Activated CD4-positive, alpha-beta T cell treated with anti-CD3 and anti-CD28 coated beads, Interleukin-2, amount 10 ng/mL, durations not matched to agents 7 days and 5 days (primary cell): ENCODE measurements at regions not wholly inside any gene's neighbourhood (a gene's known extent, or its start where the extent isn't known, plus 50 kb on each side); places are given as distances from the start of the nearest gene placed in this dataset.

Experiments used
- CTCF ChIA-PET: fragments of 350-600 bp; sonication (Branson Sonifier 250); formaldehyde crosslinking; loops from one replicate; lab custom pipeline; 2021; ENCODE audit warnings: antibody characterized with exemption; lab: Charles Lee
- POLR2A ChIA-PET: fragments of 350-600 bp; sonication (Branson Sonifier 250); formaldehyde crosslinking; loops from one replicate; lab custom pipeline; 2021; ENCODE audit warnings: antibody characterized with exemption; lab: Charles Lee
- DNase-seq: peaks from one replicate; pipeline ENCODE4 v3.0.0-alpha.2; 2020
- H3K27ac Mint-ChIP-seq: one replicate; pipeline ENCODE4 v1.8.0; 2021; ENCODE audit warnings: mild to moderate bottlenecking, moderate library complexity, mixed read lengths
- H3K27me3 Mint-ChIP-seq: one replicate; pipeline ENCODE4 v1.8.0; 2021; ENCODE audit warnings: mixed read lengths
- H3K36me3 Mint-ChIP-seq: one replicate; pipeline ENCODE4 v1.8.0; 2021; ENCODE audit warnings: low read depth, mixed read lengths
- H3K4me1 Mint-ChIP-seq: one replicate; pipeline ENCODE4 v1.8.0; 2021; ENCODE audit warnings: mixed read lengths
- H3K4me3 Mint-ChIP-seq: one replicate; pipeline ENCODE4 v1.8.0; 2021; ENCODE audit warnings: mild to moderate bottlenecking, moderate library complexity, mixed read lengths
- H3K9me3 Mint-ChIP-seq: one replicate; pipeline ENCODE4 v1.8.0; 2021; ENCODE audit warnings: mixed read lengths

GRCh38 chr1:71156590-71156989 lies 75.8 kb upstream of the ZRANB2 start:
- no peak overlapping the region for H3K4me3 Mint-ChIP-seq
- POLR2A ChIA-PET: no interaction called here

GRCh38 chr1:71154429-71154828 lies 73.6 kb upstream of the ZRANB2 start:
- Mint-ChIP-seq H3K36me3 (no peaks in the 10 kb centered on the region), H3K9me3 (peaks cover 6% of the 10 kb centered on the region), H3K4me1 (no peaks in the 10 kb centered on the region), H3K27me3 (no peaks in the 10 kb centered on the region), H3K27ac (no peak overlapping the region), H3K4me3 (no peak overlapping the region)
- CTCF ChIA-PET: no interaction called here
- DNase-seq: no peak
- POLR2A ChIA-PET: no interaction called here

More at GRCh38 chr1:71156590-71156989, 75.8 kb upstream of the ZRANB2 start:
- Mint-ChIP-seq H3K9me3 (no peaks in the 10 kb centered on the region), H3K4me1 (no peaks in the 10 kb centered on the region), H3K36me3 (no peaks in the 10 kb centered on the region), H3K27me3 (no peaks in the 10 kb centered on the region), H3K27ac (no peak overlapping the region)
- CTCF ChIA-PET: no interaction called here
- no peak for DNase-seq

GRCh38 chr1:71153826-71154225 lies 73.0 kb upstream of the ZRANB2 start:
- DNase-seq: no peak
- H3K4me1 Mint-ChIP-seq: no peaks in the 10 kb centered on the region
- H3K9me3 Mint-ChIP-seq: peaks cover 6% of the 10 kb centered on the region
- H3K4me3 Mint-ChIP-seq: no peak overlapping the region
- CTCF ChIA-PET: no interaction called here
- no peaks in the 10 kb centered on the region for H3K36me3 Mint-ChIP-seq
- POLR2A ChIA-PET: no interaction called here
- H3K27me3 Mint-ChIP-seq: no peaks in the 10 kb centered on the region
- no peak overlapping the region for H3K27ac Mint-ChIP-seq

- POLR2A ChIA-PET: no interaction called here
- Mint-ChIP-seq H3K9me3 (peaks cover 12% of the 10 kb centered on the region), H3K27ac (no peak overlapping the region), H3K4me3 (no peak overlapping the region), H3K27me3 (no peaks in the 10 kb centered on the region), H3K36me3 (no peaks in the 10 kb centered on the region), H3K4me1 (no peaks in the 10 kb centered on the region)
- no peak for DNase-seq
- CTCF ChIA-PET: no interaction called here
These were observed 67.0 kb upstream of the ZRANB2 start for GRCh38 chr1:71147637-71148360.

GRCh38 chr1:71135571-71135970 lies 54.7 kb upstream of the ZRANB2 start:
- ChIA-PET POLR2A (no interaction called here), CTCF (no interaction called here)
- Mint-ChIP-seq H3K27me3 (no peaks in the 10 kb centered on the region), H3K36me3 (no peaks in the 10 kb centered on the region), H3K9me3 (peaks cover 22% of the 10 kb centered on the region), H3K4me3 (no peak overlapping the region), H3K4me1 (no peaks in the 10 kb centered on the region), H3K27ac (no peak overlapping the region)
- no peak for DNase-seq
